Fibroblast of the conjunctiva (primary cell): ENCODE measurements at regions not wholly inside any gene's neighbourhood (a gene's known extent, or its start where the extent isn't known, plus 50 kb on each side); places are given as distances from the start of the nearest gene placed in this dataset.
"Not testable (repeated sequence)": the region's sequence is repeated elsewhere in the genome, so short reads cannot be mapped to it uniquely, and the experiment has no call there.

ENCODE experiments used
- DNase-seq: peaks from one replicate; pipeline ENCODE4 v3.0.0-alpha.2; 2010; ENCODE audit warnings: low read depth

DNA sequence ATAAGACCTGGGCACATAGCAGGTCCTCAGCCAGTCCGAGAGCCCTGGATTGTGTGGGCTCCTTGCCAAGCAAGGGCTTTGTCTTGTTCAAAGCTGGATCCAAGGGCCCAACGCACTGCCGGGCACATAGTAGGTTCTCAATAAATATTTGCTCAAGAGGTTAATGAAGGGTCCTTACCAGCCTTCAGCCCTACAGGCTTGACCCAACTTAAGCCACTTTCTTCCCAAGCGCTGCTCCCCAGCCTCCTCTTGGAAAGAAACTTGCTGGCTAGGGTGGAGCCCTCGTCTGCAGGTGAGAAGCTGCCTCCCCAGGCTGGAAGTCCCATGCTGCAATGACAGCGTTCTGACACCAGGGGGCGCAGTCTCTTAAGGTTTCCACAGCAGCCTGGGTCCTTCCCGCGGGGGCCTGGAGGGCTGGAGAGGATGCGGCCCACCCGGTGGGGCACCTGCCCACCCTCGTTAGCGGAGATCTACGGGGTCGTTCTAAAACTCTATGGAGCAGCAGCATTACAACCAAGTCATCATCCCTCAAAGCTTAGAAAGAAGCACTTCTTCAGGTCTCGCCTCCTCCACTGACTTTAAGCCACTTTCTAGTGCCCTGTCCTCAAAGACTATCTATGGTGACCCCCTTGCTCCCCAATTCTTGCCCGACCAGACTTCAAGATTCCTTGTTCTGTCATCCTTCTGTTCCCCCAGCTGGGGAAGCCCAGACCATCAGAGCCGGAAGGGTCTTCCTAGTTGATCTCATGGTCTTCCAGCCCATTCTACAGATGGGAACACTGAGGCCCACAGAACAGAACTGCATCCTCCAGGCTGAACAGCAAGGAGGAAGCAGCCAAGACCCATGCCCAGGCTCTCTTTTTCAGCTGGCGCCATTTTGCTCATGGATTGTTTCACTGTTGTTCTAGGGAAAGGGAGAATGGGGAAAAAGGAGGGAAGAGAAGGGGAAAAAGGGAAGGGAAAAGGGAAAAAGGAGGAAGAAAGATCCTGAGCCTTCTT lies 115.4 kb downstream of the LHX2 start:
- no peak for DNase-seq

DNA sequence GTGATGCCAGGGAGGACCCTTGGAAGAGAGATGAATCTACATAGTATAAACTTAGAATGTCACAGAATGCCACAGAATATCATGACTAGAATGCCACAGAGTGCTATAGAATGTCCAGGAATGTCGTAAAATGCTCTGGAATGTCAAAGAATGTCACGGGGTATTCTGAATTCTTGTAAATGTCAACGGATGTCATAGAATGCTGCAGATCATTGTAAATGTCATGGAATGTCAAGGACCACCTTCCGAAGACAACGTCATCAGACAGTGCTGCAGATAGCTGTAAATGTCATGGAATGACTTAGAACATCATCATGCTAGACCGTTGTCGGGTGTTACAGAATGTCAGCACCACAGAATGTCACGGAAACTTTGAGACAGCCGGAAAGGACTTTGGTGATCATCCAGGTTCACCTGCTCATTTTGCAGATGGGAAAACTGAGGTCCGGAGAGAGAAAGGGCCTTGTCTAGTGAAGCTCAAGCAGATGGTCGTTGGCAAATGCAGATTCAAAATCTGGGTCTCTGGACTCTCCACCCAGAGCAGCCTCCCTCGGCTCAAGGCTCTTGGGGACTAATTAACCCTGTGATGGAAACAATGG lies 117.1 kb downstream of the LHX2 start:
- no peak for DNase-seq

DNA sequence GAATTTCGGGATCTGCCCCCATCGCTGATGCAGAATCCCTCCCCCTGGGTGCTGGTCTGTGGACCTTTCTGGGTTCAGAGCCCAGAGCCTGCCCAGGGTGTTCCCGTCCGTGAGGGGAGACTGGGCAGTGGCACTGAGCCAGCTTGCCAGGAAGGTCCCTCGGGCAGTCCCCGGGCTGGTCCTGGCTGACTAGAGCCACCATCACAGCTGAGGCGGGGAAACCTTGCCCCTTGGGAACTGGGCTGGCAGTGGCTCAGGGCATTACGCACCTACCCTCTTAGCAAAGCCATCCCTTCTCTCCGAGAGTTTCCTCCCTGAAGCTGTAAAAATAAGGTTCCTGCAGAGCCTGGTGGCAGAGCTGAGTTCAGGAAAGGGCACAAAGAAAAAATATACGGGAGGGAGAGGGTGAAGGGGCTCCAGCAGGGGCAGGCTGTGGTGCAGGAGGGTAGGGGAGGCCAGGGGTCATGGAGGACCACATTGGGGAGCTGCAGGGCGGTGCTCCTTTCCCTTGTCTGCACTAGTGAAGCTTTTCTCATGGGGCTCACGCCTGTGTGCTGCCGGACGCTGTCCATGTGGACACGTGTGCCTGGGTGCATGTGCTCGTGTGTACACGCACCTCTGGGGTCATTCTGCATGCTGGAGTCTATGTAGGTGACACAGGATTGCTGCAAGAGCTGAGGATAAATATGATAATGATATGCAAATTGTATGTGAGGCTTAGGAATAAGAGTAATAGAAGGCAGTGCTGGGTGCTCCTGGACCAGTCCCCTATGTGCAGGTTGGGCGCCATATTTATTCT lies 118.9 kb downstream of the LHX2 start:
- DNase-seq, result no peak

- not testable (repeated sequence) for DNase-seq
Observed at GRCh38 chr9:124131518-124131917, 120.0 kb downstream of the LHX2 start.

GRCh38 chr9:124132671-124133147 lies 121.1 kb downstream of the LHX2 start:
- DNase-seq, result no peak

GRCh38 chr9:124133727-124134126 lies 122.2 kb downstream of the LHX2 start:
- no peak for DNase-seq

DNA sequence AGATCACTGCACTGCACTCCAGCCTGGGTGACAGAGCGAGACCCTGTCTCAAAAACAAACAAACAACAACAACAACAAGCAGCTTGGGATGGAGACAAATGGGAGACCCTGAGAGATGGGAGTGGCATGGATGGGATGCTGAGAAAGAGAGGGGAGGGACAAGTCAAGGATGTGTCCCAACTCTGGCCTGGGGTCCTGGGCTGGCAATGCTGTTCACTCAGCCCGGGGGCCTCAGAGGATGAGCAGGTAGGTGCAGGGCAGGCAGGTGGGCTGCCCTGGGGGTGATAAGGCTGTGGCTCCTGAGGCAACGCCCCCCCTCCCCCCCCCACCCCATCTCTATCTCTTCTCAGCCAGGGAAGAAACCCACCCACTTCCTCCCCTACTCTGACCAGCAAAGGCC lies 123.0 kb downstream of the LHX2 start:
- DNase-seq, result no peak

DNA sequence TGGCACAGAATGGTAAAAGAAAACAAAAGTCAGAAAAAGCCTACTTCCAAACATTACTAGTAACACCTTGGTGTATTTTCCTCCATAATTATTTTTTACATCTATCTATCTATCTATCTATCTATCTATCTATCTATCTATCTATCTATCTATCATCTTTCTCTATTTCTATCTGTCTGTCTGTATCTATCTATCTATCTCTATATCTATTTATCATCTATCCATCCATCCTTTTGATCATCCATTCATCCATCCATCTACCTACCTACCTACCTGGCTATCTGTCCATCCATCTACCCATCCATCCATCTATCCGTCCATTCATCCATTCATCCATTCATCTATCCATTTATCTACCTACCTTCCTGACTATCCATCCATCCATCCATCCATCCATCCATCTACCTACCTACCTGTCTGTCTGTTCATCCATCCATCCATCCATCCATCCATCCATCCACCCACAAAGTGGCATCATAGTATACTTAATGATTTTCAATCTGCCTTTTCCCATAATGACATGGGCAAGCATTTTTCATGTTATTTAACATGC lies 121.9 kb upstream of the NEK6 start:
- DNase-seq, result no peak

DNA sequence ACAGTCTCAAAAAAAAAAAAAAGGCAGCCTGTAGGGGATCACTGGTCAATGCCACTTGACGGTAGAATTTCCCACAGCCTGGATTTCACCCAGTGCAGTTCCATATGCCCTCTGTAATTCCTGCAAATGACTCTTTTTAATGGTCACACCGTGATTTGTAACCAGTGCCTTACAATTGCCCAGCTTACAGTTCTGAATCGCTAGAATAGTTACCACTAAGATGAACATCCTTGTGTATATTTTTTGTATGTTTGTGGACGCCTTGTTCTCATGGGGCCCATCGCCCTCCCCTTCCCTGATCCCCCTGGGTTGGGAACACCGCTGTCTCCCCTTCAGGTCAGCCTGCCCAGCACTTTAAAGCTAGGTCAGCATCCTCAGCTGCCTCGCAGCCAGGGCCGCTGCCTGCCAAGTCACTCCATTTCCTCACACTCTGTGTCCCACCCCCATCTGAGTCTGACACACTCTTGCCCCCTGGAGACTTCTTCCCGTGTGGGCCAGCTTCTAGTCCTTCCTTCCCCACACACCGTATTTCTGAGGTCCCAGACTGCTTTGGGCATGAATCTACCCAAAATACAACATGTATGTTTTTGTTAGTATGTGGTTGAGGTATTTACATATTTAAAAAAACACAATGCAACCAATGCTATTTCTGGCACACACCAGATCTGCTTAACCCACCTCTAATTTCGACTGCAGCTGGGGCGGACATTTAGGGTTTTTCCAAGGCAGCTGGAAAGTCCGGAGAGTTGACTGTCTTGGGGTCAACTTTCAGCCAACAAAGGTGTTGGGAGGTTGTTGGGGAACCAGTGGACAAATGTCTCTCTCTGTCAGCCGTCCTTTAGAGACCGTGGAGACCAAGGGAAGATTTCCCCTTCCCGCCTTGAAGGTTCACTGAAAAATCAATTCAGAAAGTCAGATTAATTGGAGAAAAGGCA lies 120.5 kb upstream of the NEK6 start:
- no peak for DNase-seq

GRCh38 chr9:124137944-124138335 lies 119.8 kb upstream of the NEK6 start:
- no peak for DNase-seq

GRCh38 chr9:124139001-124139400 lies 118.7 kb upstream of the NEK6 start:
- DNase-seq, result peak; percentile 29

- DNase-seq, result no peak
Observed at GRCh38 chr9:124140941-124141568, 116.7 kb upstream of the NEK6 start.

- DNase-seq, result not testable (repeated sequence)
Observed at GRCh38 chr9:124144561-124145123, 113.1 kb upstream of the NEK6 start.

DNA sequence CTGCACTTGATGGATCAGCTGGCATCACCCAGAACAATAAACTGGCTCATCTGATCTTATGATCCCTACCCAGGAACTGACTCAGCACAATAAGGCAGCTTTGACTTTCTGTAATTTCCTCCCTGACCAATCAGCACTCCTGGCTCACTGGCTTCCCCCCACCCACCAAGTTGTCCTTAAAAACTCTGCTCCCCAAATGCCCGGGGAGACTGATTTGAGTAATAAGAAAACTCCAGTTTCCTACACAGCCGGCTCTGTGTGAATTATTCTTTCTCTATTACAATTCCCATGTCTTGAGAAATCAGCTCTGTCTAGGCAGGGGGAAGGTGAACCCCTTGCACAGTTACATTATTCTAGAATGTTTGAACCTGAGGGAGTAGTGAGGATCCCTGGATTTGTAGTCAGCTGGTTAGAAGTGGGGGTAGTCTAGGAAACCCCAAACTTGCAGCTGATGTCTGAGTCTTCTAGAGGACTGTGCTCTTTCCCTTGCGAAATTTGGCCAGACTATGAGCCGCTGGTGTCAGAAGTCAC lies 111.7 kb upstream of the NEK6 start:
- no peak for DNase-seq

- no peak for DNase-seq
Observed at GRCh38 chr9:124149992-124150391, 107.8 kb upstream of the NEK6 start.

GRCh38 chr9:124163760-124164255 lies 93.9 kb upstream of the NEK6 start:
- no peak for DNase-seq

DNA sequence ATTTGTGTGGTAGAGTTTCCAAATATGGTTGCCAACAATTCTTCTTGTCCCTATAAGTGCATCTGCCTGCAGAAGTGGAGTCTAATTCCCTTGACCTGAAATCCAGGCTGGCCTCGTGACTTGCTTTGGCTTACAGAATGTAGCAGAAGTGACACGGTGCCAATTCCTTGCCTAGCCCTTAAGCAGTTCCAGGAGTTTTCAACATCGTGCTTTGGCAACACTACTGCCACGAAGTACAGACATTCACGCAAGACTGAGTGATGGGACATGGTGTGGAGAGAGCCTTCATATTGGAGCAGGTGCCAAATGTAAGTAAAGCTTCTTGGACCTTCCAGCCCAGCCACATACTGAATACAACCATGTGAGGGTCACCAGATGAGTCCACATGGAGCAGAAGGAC lies 92.9 kb upstream of the NEK6 start:
- no peak for DNase-seq

DNA sequence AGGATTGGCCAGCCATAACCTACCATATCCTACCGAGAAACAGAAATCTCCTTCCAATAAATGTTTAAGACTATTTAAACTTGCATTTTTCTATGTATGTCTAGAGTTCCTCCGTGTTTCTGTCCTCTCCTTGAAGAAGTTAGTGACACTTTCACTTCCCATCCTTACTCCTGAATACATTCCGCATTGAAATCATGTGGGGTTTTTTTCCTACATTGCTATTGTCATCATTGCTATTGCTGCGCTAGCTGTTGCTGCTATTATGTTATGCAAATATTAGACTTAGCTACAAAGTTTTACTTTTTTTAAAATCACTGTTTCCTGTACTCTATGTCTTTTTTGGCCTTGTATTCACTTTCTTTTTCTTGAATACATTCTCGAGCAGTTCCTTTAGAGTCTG lies 83.3 kb upstream of the NEK6 start:
- DNase-seq, result no peak

DNA sequence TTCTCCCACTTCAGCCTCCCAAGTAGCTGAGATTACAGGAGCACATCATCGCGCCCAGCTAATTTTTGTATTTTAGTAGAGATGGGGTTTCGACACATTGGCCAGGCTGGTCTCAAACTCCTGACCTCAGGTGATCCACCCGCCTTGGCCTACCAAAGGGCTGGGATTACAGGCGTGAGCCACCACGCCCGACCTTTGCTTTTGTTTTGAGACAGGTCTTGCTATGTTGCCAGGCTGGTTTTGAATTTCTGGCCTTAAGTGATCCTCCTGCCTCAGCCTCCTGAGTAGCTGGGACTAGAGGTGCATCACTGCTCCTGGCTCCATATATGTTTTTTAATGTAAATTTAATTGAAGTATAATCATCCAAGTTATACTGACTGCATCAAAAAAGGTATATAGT lies 80.2 kb upstream of the NEK6 start:
- not testable (repeated sequence) for DNase-seq
